HK-2 (cell line): ENCODE measurements at regions not wholly inside any gene's neighbourhood (a gene's known extent, or its start where the extent isn't known, plus 50 kb on each side); places are given as distances from the start of the nearest gene placed in this dataset.
"Not testable (repeated sequence)": the region's sequence is repeated elsewhere in the genome, so short reads cannot be mapped to it uniquely, and the experiment has no call there.

ENCODE experiments used
- DNase-seq: peaks from one replicate; pipeline ENCODE4 v3.0.0-alpha.2; 2018; ENCODE audit not compliant: unreplicated experiment

DNA sequence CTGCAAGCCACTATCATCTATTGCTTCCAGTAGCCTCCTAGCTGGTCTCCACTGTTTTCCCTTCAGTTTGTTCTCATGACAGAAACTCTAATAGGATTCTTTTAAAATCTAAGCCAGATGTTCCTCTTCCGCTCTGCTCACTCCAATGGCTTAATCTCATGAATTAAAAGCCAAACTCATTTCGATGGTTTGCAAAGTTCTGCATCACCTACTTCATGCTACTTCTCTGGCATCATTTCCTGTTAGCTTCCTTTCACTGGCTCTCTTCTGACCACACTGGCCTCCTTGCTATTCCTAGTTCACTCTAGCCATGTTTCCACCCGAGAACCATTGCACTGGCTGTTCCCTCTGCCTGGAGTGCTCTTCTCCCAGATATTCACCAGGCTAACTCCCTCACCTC, 102.0 kb upstream of the LSM6 start:
- DNase-seq = no peak

DNA sequence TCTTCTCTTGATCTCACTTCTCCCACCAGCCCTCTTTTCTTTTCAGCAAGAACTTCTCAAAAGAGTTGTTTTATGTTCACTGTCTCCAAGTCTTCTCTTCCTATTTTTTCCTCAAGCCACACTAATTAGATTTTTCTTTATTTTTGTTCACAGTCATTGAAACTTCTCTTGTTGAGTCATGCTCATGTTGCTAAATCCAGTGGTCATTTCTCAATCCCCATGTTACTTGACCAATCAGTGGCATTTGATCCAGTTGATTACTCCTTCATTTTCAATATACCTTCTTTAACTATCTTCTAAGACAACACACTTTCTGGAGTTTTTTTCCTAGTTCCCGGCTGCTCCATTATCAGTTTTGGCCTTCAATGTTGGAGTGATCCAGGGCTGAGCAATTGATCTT, 103.1 kb upstream of the LSM6 start:
- DNase-seq = no peak

DNA sequence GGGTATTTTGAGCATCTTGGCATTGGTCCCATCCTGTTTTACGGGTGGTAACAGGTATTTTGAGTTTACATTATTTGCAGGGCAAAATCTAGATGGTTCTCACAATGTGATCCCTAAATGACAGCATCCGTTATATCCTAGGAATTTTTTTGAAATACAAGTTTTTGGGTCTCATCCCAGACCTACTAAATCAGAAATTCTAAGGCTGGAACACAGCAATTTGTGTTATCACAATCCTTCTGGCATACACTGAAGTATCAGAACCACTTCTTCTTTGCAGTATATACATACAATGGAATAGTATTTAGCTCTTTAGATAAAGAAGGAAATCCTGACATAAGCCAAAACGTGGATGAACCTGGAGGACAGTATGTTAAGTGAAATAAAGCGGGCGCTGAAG, 104.1 kb upstream of the LSM6 start:
- DNase-seq = no peak

DNA sequence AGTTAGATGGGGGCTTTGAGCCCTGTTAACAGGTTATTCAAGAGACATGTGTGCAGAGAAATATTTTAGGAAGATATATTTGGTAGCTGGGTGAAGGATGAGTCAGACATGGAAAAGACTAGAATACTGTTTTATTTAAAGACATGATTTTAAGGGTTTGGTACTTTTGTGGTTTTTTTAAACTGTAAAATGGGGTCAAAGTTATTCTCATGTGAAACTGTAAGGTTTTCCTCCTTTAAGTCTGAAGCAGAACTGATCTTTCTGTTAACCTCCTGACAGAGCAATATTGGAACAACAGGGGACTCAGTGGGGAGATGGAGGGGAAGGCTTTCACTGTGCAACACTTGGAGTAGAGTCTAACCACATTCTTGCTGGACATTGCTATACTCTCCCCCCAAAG, 112.4 kb upstream of the LSM6 start:
- no peak for DNase-seq

DNA sequence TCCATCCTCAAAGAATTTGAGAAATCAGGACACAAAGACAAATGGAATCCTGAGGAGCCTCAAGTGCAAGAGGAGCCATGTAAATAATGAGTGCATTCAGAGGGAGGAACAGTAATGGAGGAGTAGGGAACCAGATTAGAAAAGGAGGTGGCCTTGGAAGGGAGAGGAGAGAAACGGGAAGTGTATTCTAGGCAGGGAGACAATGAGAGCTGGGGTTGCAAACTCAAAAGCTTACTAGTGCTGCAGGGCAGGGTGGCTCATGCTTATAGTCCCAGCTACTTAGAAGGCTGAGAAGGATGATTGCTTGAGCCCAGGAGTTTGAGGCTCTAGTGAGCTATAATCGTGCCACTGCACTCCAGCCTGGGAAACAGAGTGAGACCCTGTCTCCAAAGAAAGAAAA, 113.2 kb upstream of the LSM6 start:
- DNase-seq = no peak

DNA sequence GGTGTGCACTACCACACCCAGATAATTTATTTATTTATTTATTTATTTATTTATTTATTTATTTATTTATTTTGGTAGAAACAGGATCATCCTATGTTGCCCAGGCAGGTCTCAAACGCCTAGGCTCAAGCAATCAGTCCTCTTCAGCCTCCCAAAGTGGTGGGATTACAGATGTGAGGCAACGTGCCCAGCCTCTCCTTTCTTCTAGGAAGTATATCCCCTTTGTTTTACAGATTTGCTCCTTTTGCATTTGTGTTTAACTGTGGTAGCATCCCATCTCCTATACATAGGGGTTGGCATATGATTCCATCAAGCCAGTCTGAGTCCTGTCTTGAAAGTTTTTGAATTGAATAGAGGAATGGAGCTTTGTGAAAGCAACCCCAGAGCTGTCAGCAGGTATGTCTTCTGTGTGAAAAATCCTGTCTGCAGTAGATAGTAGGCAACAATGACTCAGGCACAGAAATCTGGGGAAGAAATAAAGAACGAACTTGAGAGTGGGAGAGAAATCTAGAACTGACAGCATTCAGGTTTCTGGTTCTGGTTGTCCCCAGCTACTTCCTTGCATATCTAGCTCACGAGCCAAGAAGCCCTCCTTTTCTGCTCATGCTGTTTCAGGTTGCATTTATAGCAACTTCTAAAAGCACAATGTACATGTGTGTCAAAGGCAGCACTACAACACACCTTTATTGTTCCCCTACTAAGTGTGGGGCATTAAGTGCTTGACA, 113.7 kb upstream of the LSM6 start:
- DNase-seq = no peak

DNA sequence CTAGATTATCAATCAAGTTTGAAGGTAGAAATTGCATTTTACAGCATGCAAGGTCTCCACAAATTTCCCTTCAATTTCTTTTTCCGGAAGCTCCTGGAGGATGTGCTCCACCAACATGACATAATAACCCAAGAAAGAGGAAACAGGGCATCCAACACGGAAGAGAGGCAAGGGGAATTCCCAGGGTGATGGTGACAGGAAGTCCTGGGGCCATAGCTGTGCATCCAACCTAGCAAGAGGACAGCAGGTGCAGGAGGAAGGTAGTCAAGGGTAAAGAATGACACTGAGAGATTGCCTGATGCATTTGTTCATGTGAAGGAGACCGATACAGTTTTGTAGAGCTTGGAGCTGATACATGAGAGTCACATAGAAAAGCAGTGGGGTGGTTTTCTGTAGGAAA, 115.7 kb upstream of the LSM6 start:
- peak; percentile 14 for DNase-seq

DNA sequence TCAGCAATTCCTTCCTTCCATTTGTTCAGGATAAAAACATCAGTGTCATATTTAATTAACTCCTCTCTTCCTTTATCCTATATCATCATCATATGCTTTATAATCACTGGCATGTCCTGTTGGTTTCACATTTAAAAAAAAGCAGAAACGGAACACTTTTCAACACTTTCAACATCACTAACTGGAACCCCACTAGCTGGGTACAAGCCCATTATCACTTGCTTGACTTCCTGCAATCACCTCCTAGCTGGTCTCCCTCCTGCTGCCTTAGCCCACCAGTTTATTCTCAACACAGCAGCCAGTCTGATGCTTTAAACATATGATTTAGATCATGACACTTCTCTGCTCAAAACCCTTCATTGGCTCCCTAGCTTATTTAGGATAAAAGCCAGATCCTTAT, 116.4 kb upstream of the LSM6 start:
- DNase-seq = no peak

DNA sequence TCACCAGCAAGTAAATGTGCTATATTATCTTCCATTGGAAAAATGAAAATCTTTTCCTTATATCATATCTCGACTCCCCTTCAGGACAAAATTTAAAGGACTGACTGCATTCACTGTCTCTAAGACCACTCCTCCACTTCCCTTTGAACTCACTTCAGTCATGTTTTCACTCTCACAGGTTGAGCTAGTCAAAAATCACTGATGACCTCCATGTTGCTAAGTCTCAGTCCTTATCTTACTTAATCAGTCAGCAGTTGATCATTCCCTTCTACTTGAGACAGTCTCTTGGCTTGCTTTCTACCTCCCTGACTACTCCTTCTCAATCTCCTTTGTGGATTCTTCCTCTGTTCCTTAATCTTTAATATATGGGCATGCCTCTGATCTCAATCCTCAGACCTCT, 117.0 kb upstream of the LSM6 start:
- DNase-seq = no peak

DNA sequence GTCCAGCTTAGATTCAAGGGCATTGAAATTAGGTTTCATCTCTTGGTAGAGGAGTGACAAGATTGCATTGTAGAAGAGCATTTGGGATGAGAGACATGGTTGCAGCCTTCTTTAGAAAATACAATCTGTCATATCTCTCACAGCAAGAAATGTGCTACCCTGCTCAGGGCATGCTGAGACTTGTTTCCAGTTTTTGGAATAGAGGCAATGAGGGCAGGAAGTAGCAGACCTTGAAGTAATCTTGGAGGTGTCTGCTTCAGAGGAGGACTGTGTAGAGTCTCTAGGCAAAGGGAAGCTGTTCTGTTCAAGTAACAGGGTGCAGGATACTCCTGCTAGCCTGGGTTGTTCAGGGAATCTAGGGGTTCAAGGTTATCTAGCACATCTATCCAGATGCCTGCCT, 116.1 kb upstream of the ZNF827 start:
- DNase-seq = no peak

DNA sequence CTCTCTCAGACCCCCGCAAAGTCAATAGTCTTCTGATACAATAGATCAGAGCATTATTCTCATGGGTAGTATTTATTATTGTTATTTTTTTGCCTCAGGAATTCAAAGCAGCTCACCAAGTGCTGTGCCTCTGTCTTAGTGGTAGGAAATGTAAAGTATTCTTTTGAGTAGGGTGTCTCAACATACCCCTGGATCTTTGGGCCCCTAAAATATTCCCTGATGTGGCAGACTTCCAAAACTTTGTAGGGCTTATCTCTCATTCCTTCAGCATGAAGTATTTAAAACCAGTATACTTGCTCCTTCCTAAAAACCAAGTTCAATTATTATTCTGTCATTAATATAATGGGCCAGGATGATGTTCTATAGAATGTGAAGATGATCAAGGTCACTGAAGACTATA, 115.3 kb upstream of the ZNF827 start:
- no peak for DNase-seq

DNA sequence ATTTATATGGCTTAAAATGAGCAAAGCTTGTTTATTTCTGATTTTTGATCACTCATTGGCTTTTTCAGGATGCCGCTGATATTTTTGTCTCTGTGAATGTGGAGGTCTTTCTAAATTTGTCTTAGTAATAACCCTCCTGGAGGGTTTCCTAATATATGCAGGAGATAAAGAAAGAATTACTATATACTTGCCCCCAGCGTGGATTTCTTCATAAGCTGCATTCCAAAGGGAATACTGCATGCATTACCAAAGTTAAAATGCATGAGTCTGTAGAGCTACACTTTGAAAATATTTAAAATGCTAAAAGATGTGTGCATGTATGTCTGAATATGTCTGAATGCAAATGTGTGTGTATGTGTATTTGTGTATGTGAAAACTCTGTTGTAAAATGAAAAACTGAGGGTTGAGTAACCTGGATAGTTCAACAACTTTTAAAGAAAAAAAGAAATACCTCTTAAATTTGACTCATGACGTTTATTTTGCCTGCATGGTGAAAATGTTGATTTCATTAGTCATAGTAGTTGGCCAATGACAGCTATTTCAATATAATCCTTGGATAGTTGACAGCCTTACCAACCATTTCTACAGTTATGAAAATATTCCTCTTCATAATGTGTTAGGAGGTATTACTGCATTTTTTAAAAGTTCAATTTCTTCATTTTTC, 113.2 kb upstream of the ZNF827 start:
- no peak for DNase-seq

DNA sequence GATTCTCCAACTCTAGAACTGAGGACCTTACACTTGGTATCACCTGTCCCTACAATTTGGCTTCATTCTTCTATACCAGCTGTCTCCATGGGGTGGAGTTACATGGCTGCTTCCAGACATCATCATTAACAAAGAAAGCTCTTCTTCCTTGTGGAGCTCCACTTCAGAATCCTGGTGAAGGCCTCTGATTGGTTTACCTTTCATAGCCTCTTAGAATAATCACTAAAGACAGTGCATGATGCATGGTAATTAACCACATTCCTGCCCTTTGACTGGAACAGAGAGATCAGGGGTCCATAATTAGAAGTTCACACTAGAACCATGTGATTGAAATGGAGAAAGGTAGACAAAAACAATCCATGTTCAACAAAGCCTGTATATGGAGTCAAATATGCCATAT, 112.6 kb upstream of the ZNF827 start:
- no peak for DNase-seq

DNA sequence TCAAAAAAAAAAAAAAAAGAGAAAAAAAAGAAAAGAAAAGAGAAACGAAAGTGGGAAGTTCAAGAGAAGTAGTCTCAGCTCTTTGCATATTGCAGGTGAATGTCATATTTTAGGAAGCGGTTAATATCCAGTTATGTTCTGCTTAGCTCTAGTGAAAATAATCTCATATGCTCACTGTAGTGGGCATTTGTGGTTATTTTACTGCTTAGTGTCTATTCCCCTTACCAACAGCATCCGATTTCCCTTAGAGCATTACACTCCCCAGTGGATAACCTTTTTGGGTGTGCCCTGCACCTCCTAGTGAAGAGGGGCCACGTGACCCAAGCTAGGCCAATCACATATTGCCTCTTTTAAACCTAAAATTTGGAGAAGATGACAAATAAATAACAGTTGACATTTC, 111.2 kb upstream of the ZNF827 start:
- DNase-seq = no peak

DNA sequence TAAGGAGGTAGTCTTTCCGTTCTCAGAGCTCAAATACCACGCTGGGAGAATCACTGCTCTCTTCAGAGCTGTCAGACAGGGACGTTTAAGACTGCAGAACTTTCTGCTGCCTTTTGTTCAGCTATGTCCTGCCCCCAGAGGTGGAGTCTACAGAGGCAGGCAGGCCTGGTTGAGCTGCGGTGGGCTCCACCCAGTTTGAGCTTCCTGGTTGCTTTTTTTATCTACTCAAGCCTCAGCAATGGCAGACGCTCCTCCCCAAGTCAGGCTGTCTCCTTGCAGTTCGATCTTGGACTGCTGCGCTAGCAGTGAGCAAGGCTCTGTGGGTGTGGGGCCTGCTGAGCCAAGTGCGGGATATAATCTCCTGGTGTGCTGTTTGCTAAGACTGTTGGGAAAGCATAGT, 109.1 kb upstream of the ZNF827 start:
- not testable (repeated sequence) for DNase-seq

DNA sequence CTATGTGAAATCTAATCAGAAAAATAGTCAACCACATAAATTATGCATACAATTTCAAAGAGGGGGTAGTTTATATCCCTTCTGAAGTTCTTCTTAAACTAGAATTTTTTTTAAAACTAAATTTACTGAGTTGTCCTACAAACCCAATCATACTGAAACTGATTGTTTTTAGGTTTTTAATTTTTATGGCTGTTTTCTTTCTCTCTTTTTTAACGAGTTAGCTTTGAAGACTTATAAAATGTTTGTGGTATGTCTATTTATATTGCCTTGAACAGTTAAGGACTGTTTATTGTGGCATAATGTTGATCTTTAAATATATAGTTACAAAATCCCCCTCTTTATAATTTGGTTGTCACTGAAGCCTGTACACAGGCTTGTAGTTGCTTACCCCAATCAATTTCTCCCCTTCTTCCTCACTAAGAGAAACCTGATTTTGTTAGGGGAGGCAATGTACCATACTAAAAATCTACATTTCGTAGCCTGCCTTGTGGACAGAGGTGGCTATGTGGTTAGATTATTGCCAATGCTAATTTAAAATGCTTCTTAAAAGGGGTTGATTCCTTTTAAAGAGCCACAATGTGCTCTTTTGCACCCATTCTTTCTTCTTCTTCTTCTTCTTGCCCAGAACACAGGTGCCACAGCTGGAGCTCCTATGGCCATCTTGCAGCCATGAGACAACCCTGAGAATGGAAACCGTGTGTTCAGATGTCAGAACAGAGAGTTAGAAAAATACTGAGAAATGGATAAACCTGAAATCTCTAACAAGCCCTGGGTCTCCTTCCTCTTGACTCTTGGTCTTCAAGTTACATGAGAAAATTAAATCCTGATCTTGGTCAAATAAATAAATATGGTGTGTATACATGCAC, 102.7 kb upstream of the ZNF827 start:
- DNase-seq = no peak

DNA sequence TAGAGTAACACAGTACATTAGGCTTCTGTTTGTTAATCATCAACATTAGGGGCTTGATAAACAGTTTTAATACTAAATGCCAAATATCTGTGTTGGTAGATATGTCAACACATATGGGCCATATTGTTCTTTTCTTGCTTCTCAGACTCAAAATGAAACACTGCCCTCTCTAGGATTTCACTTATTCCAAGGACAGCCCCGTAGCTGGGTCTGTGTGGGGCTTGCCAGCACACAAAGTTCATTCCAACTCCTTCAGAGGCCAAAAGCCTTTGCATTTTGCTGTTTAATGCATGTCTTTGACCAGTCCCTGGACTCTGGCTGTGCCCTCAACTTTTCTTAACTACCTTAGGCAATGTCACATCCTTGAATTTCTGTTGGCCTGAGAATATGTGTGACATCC, 102.0 kb upstream of the ZNF827 start:
- no peak for DNase-seq

DNA sequence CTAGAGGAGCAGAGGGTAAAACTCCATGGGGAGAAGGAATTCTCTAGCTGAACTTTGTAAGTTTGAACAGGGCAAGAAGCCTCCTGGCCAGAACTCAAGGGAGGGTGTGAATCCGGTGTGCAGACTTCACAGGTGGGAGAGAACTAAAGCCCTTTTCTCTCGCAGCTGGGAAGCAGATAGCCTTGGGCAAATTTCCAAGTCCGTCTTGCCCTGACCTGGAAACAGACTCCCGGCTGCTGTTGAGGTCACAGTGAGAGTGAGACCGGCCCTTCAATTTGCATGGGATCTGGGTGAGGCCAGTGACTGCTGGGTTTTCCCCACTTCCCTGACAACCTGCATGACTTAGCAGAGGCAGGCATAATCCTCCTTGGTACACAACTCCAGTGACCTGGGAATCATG, 94.5 kb upstream of the ZNF827 start:
- no peak for DNase-seq

DNA sequence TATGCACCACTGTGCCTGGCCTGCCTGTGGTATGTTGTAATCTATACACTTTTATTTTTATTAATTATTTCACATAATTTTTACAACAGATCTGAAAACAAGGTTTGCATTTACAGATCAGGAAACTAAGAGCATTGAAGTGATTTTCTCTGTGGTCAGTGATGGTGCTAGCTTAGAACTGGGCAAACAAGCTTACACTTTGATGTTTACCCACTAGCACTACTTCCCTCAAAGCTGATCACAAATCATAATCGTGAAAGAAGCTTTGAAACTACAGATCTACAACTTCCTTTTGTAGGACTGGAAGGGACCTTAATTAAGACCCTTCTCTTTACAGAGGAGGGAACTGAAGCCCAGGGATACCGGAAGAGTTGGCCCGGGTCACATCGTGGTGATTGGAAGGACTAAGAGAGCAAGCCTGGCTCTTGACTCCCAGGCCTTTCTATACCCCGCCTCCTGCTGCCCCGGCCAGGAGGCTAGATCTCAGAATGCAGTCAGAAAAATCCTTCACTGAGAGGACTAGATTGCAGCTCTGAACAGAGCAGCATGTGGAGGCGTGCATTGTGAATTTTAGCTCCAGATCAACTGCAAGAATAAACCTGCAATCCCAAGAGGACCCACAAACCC, 93.7 kb upstream of the ZNF827 start:
- no peak for DNase-seq

DNA sequence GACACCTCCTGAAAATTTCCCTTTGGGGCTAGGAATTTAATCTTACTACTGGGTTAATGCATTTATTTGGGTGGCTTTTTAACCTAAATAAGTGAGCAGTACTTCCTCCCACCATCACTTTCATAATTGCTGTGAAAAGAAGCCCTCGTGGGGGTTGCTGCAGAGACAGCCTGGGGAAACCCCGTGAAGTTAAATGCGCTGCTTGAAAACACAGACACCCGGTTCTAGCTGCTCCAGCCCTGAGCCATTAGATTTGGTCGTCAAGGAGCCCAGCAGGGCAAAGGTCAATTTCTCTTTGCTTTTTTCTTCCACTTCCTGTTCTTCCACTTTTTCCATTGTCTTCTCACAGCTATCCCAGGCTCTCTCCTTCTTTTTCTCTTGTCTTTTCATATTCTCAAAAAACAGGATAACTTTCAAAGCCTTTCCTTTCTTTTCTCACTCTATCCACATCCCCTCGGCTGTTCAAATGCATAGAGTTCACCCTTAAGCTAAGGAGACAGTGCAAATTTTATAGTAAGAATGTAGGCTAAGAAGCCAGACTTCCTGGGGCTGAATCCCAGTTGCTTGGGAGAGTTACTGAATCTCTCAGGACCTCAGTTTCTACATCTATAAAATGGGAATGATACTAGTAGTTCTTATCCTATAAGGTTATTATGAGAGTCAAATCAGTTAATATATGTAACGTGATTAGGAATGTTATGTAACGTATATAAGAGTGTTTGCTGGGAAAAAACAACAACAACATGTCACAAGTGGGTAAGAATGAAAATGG, 91.5 kb upstream of the ZNF827 start:
- DNase-seq = no peak

DNA sequence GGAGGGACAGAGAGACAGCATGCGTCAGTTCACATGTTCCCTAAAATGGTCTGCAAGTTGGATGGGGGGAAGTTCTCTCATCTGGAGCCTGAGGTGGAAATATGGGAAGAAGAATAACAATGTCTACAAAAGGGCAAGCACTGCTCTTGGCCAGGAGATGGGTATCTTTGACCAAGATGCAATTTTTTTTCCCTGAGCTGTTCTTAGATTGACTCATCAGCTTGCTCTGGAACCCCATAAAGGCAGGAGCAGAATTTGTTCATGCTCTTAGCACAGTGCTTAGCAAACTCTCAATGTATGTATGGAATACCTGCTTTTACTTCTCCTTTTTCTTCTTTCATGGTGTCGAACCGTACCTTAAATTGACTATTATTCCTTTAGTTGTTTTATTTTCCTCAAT, 90.5 kb upstream of the ZNF827 start:
- no peak for DNase-seq

DNA sequence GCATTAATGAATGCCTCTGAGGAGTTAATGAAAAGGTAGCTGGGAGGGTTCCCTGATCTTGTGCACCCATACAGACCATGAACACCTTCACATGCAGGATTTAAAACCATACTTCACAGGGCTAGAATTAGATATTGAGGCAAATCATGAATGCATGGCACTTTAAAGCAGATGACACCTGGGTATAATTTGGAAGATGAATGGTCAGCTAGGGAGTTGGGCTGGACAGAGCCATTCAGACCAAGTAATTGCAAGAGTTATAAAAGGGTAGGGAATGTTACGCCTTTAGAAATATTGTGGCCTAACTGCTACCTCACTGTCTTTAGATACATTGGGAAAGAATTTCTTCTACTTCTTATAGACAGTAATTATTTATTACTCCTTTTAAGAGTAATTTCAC, 89.1 kb upstream of the ZNF827 start:
- no peak for DNase-seq
